Spleen (tissue), 3 donors: ENCODE measurements at regions not wholly inside any gene's neighbourhood (a gene's known extent, or its start where the extent isn't known, plus 50 kb on each side); places are given as distances from the start of the nearest gene placed in this dataset.

Source experiments
- POLR2A ChIP-seq, 3 donors: fragments of 450-650 bp; IDR thresholded peaks; one replicate each; pipeline ENCODE4 v1.5.1; 2017; ENCODE audit warnings: antibody characterized with exemption in 3 of 3, mild to moderate bottlenecking in 1 of 3
- POLR2AphosphoS5 ChIP-seq, 3 donors: sonication (generic); formaldehyde crosslinking; IDR thresholded peaks; one replicate each; pipeline ENCODE4 v1.5.1; 2017; ENCODE audit warnings: antibody characterized with exemption in 3 of 3

GRCh38 chr11:121944556-121945230 is 171.3 kb downstream of the BLID start:
- TF ChIP-seq POLR2A (IDR thresholded peaks at IDR 0.05): no peak
- no peak for TF ChIP-seq POLR2AphosphoS5 (IDR thresholded peaks at IDR 0.05)
